OCI-M2 (cell line): ENCODE measurements at regions not wholly inside any gene's neighbourhood (a gene's known extent, or its start where the extent isn't known, plus 50 kb on each side); places are given as distances from the start of the nearest gene placed in this dataset.
"Not testable (repeated sequence)": the region's sequence is repeated elsewhere in the genome, so short reads cannot be mapped to it uniquely, and the experiment has no call there.

ENCODE experiments used
- DNase-seq: peaks from one replicate; lab custom pipeline; 2025; ENCODE audit not compliant: unreplicated experiment; lab: John Stamatoyannopoulos, UW

DNA sequence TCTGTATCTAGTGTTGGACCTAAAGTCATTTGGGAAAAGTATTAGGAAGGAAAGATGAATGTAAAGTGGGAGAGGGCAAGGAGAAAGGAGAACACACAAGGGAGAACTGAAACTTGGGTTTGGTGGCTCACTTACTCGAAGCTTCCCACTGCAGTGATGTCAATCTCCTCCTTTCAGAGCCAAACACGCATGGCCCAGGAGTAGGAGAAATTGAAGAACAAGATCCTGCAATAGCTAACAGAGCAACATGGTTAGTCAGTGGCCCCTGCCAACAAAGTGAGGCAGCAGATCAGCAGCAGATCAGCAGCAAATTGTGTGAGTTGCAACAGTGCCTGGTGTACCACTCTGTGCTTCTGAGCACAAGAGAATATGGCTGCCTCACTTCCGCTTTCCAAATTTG, 366.4 kb downstream of the PSAT1 start:
- no peak for DNase-seq

DNA sequence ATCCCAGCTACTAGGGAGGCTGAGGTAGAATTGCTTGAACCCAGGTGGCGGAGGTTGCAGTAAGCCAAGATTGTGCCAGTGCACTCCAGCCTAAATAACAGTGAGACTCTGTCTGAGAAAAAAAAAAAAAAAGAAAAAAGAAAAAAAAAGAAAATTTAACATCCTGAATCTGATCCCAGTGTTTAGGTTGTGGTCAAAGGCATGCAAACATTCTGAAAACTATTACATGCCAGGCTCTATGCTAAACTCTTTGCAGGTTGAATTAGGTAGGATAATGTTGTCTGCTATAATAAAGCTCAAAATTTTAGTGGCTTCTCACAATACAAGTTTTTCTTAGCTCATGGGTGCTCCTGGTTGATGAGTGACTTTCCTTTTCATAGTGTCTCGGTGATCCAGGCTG, 367.4 kb downstream of the PSAT1 start:
- DNase-seq: no peak

DNA sequence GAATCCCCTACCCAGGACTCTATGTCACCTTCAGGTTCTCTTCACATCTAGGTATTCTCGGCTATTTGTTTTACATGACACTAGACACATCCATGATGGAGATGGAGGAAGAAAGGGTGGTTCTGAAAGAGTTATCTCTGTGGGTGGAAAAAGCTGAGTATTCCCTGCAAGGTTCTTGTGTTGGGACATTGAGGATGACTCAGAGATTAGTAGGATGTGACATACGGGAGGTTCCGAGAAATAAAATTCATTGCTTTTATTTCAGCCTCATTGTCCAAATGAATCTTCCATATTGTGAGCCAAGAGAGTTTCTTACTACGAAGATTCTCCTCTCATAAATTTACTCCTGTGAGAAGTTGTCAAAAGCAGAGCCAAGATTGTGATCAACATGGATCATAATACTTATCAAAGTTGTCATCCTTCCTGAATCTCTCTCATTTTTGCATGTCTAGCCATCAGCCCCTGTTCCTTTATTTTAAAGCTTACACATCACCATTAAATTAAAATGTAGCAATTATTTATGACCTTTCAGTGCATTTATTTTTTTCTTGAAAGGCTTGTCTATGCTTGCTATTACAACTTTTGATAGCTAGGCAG, 370.0 kb downstream of the PSAT1 start:
- no peak for DNase-seq

DNA sequence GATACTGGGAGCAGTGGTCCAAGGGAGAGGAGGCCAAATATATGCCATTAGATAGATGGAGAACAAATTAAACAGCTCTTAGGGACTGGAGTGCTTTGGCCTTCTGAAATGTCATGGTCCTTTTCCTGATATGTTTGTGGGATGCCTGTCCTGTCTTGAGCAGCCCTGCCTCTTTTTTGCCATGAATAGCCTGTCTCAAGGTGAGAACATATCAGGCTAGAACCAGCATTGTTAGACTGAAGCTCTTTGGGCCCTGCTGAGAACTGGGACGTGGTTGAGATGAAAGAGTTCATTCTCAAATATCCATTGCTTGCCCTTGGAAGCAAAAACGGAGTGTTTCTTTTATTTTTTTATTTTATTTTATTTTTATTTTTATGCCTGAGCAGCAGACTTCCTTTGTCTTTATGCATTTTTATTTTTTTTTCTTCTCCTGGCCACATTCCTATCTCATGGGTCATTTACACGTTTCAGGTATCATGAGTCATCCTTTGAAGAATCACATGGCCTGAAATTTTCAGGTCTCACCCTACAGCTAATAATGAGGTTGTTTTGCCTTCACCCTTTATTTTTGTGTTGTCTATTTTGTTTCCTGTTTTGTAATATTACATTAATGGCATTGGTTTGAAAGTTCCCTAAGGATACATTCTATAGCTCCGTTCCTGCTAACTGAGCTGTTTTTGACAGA, 371.4 kb downstream of the PSAT1 start:
- no peak for DNase-seq

DNA sequence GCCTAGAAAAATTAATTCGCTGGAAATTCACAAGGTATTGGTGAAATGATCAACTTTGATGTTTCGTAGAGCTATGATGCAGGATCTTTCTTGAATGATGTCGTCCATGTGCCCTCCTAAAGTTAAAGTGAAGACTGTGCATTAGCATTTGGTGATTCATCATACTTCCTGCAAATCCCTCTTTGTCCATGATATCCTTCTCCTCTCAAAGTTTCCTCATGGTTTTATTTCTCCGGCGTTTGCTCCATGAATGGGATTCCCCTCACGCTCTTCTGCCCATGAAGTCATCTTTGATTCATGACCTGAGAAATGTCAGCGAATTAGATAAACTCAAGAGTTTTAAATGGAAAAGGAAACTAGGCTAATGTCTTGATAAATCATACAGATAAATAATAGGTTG, 372.7 kb downstream of the PSAT1 start:
- DNase-seq: no peak

DNA sequence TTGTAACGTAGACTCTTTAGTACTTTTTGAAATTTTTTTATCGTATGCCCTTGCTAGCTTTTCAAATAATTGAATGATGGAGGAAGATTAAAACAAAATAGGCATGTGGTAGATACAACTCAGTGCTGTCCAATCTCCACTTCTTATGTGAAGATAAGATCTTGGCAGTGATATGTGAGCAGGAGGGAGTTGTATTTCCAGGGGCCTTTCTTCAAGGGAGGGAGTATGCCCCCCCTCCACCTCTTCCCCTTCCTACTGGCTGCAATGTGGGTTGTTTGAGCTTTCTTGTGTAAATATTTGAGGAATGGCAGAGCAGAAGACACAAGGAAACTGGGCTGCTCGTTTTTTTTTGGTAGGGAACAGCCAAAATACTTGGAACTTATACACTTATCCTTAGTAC, 374.9 kb downstream of the PSAT1 start:
- no peak for DNase-seq

DNA sequence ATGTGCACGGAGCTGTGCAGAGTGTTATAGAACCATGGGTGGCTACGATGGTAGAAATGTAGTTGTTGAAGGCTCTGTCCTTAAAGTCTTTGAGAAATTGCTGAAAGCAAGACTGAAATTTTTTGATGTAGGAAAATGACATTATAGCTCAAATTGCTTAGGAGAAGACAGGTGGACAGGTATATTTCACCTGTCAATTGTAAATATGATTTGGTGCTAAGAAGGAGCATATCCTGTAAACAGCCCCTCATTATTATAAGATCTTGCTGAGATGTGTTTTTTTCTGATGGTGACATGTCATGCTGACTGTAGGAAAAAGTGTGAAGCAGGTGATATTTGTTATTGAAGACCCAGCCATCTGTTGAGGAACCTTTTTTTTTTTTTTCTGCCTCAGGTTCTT, 377.9 kb downstream of the PSAT1 start:
- no peak for DNase-seq

DNA sequence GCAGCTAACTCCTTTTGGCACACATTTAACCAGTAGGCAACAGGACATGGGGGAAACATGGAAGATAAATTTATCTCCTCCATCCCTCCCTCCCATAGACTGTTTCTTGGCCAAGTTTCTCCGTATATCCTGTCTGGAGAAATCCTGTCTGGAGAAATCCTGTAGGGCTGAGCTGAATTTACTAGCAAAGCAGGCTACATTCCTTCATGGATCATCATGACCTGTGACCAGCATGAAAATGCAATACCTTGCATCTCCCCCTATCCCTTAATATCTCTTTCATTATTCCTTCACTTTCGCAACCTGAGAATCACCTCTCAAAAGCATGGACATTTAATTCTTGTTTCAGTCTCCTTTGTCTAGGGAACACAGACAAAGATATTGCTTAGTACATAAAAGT, 379.1 kb downstream of the PSAT1 start:
- DNase-seq: no peak

DNA sequence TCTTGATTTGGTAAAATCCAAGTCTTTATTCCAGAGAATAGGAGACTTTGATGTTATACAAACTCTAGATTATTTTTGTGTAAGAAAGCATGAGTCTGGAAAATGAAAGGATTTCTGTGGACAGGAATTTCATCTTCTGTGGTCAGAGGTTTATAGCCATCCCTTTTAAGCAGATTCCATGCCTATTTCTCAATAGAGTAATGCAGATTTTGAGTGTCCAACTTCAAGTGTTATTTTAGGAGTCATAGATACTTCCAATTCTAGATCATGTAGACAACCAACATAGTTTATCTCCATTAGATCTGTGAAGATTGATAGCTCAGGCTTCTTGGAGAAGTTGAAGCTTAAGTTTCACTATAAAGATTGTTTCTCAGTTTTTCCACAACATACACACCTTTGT, 379.7 kb downstream of the PSAT1 start:
- DNase-seq: no peak

DNA sequence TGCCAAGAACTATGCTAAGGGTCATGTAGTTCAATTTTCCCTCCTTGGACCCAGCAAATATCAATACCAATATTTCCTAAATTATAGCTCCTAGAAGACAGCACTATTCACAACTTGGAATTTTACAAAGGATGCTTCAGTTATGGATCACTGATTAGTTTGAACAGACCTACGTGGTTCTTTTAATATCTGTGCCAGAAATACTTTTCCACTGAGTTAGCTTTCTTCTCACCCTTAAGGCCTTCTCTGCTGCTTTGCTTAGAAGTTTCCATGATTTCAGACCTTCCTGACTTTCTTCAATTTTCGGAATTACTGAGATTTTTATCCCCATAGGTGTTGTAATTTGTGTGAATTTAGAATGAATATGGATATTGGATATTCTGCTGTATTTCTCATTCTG, 380.4 kb downstream of the PSAT1 start:
- no peak for DNase-seq

DNA sequence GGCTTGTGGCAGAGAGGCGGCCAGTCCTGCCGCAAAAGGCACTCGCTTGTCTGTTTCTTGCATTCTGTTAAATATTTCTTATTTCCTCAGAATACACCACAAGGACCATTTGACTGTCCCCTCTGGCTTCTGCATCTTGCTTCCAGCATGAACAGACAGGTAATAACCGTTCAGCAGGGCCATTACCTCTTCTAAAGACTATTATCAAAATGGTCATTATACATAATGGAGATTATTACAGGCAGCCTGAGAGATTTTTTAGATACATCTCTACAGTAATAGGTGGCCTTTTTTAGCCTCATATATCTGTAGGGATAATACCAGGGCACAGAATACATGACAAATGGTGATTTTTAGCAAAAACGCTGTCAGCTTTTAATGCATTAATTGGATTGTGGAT, 382.0 kb downstream of the PSAT1 start:
- no peak for DNase-seq

DNA sequence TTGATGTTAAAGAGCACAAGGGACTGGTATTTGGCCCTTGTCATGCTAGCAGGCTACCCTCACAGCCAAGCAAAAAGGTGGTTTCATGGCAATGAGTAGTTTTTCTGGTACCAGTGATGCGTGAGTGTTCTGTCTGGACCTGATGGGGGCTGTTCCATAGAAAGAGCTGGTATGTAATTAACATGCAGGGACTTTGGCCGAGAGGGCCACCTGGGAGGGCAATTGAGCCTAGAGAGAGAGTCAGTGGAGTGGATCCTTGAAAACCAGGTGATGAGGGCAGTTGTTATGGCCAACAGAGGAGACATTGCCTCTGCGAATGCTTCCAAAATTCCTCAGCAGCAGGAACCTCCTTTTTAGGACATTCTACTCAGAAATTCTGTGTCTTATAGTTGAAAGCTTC, 383.3 kb downstream of the PSAT1 start:
- DNase-seq: no peak

DNA sequence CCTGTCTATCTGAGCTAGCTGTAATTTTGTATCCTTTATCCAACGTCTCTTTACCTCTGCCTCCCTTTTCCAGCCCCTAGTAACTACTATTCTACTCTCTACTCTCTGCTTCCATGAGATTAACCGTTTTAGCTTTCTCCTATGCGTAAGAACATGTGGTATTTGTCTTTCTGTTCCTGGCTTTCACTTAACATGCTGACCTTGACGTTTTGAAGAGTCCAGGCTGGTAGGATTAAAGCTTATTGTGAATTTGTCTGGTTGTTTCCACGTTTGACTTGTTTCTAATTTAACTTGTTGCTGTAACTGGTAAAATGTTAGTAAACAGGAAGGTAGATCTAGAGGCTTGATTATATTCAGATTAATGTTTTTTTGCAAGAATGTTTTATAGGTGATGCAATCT, 385.3 kb downstream of the PSAT1 start:
- DNase-seq: no peak

DNA sequence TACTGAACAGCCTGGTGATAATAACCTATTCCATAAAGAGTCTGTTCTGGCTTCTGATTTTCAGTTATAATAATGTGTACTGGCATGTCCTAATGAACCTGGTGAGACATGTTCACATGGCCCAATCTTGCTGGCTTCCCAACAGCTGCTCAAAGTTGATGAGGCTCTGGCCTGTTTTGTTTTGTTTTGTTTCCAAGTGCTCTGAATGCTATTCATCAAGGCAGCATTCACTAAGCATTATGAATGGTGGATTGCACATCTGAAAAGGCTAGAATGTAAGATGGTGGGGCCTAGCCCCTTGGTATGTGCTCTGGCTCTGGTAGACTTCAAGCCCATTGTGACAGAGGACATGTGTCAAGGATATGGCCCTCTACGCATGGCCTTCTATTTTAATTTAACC, 388.5 kb downstream of the PSAT1 start:
- no peak for DNase-seq

DNA sequence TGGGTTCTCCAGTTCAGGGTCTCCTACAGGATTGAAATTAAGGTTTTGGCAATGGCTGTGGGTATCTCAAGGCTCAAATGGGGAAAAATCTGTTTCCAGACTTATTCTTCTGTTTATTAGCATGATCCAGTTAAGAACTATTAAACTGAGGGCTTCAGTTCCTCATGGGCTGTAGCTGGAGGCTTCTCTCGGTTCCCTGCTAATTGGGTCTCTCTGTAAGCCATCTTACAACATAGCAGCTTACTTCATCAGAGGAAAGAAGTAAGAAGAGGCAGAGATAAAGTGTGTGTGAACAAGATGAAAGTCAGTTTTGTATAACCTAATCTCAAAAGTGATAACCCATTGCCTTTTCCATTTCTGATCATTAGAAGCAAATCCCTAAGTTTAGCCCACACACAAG, 391.9 kb downstream of the PSAT1 start:
- no peak for DNase-seq

DNA sequence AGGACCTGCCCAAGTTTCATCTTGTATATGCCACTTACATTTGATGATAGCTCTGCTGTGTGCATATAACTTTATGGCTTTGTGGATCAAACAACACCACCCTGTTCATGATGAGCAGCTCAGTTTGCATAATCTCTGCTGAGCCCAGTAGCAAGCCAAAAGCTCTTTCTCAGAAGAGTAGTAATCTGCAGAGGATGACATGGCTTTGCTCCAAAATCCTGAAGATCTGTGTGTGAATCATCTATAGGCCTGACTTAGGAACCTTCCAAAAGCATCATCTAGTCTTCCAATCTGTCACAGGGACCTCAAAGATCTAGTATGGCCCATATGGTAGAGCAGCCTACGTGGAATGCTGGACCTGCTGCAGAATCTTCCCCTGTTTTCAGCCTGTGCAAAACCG, 394.6 kb downstream of the PSAT1 start:
- DNase-seq: no peak

DNA sequence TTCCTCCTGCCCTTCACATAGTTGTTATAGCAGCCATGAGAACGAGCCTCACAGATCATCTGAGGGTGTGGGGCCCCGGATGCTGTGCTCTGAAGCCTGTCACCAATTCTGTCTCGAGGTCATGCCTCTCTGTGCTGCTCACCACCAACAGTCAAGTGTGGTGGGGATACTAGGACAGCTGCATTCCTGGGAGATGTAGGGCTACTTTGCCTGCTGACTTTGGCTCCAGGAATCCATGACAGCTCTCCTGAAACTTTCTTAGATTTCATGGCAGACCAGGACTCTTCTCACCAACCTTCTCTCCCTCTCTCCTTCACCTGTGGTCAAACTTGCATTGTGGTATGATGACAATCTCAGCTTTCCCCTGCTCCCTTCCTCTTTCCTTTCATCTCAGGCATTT, 395.9 kb downstream of the PSAT1 start:
- DNase-seq: no peak

DNA sequence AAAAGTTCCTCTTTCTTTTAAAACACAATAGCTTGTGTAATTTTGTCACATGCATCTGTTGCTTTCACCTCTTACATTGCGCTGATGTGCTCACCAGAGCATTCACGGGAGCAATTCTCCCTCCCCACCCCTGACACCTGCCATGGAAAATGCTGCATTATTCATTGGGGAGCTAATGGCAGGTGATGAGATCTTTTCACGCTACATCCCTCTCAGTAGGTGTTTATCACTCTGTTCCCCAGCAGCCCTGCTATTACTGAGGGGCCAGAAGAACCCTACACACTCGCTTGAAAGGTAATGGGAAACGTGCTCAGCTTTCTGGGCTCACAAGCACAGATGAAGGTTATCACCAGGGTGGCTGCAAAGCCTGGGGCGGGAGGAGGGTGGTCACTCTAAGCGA, 398.0 kb downstream of the PSAT1 start:
- no peak for DNase-seq

DNA sequence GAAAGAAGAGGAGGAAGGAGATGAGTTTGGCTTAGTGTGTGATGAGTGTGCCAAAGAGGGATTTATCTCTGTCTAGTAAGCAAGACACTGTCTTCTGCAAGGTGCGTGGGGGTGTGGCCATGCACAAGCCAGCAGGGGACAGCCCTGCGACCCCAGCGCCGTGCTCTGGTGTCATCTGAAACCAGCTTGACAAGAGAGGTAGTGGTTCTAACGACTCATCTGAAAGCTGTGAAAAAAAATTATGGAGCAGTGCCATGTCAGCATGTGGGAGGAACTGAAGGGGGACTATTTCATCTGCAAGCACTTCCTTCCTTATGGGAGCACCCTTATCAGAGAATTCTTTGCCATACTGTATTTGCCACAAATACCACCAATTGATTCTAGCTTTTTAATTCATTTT, 398.6 kb downstream of the PSAT1 start:
- DNase-seq: no peak

DNA sequence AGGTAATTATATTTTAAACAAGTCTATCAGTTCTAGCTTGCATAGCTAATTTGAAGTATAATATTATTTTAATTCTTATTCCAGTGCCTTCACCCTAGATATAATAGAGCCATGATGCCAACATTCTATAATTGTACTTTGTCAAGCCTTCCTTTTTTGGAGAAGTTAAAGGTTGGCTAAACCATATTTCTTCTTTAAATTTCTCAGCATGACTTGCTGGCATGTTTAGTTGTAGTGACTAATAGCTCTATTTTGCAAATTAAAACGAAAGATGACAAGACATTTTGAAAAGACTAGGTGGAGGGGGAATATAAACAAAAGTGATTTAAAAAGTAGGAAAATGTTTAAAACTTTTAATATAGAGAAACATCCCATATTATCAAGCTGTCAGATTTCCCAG, 400.7 kb downstream of the PSAT1 start:
- no peak for DNase-seq

DNA sequence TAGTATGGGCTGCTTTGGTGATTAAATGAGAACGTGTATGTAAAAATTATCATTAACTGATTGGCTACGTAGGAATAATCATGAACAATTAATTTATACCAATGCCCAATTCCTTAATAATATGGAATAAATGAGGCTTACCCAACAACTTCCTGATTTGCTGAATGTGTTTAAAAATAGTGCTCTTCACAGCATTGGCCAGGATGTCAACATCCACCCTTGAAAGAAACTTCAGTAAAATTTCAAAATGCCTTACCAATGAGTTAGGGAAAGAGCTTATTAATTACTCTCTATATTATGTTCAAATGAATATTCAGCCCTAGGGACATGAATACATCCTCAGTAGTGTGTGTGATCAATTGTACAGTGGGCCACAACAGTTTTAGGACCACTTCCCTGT, 401.4 kb downstream of the PSAT1 start:
- DNase-seq: no peak

DNA sequence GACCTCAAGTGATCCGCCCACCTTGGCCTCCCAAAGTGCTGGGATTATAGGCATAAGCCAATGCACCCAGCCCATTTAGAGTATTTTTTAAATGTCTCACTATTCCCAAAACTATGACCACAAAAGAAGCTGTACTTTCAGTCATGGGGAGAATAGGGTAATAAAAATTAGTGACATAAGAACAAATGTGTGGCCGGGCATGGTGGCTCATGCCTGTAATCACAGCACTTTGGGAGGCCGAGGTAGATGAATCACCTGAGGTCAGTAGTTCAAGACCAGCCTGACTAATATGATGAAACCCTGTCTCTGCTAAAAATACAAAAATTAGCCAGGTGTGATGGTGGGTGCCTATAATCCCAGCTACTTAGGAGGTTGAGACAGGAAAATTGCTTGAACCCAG, 402.3 kb downstream of the PSAT1 start:
- not testable (repeated sequence) for DNase-seq

DNA sequence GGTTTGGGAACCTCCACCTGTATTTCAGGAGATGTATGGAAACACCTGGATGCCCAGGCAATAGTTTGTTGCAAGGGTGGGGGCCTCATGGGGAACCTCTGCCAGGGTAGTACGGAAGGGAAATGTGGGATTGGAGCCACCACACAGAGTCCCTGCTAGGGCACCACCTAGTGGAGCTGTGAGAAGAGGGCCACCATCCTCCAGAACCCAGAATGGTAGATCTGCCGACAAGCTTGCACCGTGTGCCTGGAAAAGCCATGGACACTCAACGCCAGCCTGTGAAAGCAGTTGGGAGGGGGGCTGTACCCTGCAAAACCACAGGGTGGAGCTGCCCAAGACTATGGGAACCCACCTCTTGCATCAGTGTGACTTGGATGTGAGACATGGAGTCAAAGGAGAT, 407.2 kb downstream of the PSAT1 start:
- DNase-seq: not testable (repeated sequence)
